GM19099 (cell line): ENCODE measurements at regions not wholly inside any gene's neighbourhood (a gene's known extent, or its start where the extent isn't known, plus 50 kb on each side); places are given as distances from the start of the nearest gene placed in this dataset.

Experiments used
- POLR2A ChIP-seq: IDR thresholded peaks from 3 replicates; pipeline ENCODE4 v1.6.1; 2011; ENCODE audit warnings: low read depth; ENCODE audit not compliant: insufficient read length; ENCODE audit errors: extremely low read depth

DNA sequence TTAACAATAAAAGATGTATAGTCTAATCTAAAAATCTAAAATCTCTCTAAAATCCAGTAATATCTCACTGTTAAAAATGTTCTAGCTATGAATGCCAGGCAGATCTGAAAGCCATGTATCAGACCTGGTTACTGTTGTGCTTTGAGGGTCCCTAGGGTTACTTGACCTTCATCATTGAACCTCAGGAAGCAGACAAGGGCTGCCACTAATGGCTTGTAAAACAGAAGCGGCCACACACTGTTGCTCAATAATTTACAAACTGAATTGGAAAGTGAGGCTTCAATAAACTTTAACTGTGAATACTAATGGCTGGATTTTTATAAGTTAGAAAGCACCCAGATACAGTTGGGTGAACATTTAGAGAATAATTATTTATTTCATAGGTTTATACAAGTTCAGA is 198.0 kb upstream of the RPS23 start:
- TF ChIP-seq POLR2A, result no peak

GRCh38 chr5:82473262-82473661 is 195.1 kb upstream of the RPS23 start:
- no peak for TF ChIP-seq POLR2A

GRCh38 chr5:82470185-82470994 is 192.2 kb upstream of the RPS23 start:
- no peak for TF ChIP-seq POLR2A

GRCh38 chr5:82466986-82467561 is 188.9 kb upstream of the RPS23 start:
- no peak for TF ChIP-seq POLR2A

DNA sequence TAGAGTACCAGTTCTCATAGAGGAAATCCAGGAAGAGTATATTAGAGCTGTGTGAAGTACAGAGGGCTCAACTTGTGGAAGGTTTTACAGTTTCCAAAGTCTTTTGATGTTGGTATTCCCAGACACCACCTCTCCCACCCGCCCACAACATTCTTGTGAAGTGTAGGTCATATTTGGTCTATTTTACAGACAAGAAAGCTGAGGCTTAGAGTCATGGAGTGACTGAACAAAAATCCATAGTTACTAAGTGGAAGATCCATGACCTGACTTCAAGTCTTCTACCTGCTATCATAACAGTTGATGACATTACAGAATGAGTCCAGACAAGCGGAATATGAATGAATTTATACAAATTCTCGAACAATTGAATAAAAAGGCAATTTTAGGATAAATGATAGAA is 187.1 kb upstream of the RPS23 start:
- no peak for TF ChIP-seq POLR2A

GRCh38 chr5:82459626-82460025 is 181.5 kb upstream of the RPS23 start:
- no peak for TF ChIP-seq POLR2A

- no peak for TF ChIP-seq POLR2A
These were observed 170.2 kb upstream of the RPS23 start for GRCh38 chr5:82448374-82448773.

GRCh38 chr5:82447913-82448312 is 169.8 kb upstream of the RPS23 start:
- TF ChIP-seq POLR2A, result no peak

- no peak for TF ChIP-seq POLR2A
These were observed 168.7 kb upstream of the RPS23 start for GRCh38 chr5:82446809-82447208.

- TF ChIP-seq POLR2A, result no peak
These were observed 167.7 kb upstream of the RPS23 start for GRCh38 chr5:82445726-82446335.

DNA sequence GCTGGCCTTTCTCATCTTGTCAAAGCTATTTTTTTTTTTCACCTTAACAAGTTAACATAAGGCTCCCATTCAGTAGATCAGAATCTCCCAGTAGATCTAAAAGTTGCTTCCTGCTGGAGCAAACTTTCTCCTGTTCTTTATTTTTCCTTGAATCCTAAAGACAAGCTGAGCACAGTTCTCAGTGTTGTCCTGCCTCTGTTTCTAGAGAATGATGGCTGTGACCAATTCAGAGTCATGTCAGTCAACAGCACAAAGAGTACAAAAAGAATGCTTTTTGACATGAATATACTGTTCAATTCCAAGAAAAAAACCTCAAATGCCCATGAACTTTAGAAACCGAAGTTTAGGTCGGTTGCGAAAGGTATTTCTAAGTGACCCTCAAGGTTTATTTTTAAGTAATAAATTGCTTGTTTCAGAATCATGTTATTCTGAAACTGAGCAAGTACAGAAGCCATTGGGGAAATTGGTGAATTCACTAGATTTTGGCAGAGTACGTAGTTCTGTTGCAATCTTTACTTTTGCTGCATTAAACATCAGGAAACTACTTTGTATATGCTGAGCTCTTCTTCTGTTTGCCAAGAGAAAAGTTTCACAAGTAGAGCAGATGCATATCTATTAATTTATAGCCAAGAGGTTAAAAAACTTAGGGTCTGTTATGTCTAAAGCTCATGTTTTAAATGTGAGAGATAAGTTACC is 161.7 kb upstream of the RPS23 start:
- TF ChIP-seq POLR2A, result no peak

GRCh38 chr5:82436291-82436690 is 158.1 kb upstream of the RPS23 start:
- TF ChIP-seq POLR2A, result no peak

DNA sequence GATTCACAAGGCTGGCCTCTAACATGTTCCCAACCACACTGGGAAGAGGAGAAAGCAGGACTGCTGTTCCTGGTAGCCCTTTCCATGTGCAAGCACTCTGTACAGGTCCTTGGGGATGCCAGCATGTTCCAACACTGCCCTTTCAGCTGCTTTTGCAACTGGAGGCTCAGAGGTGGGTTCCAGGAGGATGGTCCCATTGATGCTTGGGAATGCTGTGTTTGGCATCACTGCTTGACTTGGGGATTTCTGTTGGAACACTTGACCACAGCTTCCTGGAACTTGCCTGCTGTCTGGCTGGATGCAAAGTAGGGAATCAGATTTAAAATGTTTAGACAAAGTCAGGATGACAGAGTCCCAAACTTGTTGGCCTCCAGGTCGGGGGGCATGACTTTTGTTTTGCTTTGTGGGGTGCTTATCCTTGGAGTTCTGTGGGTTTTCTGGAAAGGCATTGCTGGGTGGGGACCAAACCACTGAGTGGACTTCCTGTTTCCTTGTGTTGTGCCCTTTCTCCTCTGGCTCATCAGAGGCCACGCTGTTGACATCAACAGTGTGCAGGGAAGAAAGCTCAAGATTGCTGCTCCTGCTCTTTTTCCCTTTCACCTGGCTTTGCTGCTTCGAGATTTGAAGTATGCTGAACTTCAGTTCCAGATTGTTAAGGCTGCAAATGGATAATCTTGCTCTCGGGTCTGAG is 148.5 kb upstream of the RPS23 start:
- no peak for TF ChIP-seq POLR2A

- no peak for TF ChIP-seq POLR2A
These were observed 147.4 kb upstream of the RPS23 start for GRCh38 chr5:82425591-82425990.

- no peak for TF ChIP-seq POLR2A
These were observed 146.1 kb upstream of the RPS23 start for GRCh38 chr5:82424211-82424610.
